Ishikawa (cell line): ENCODE measurements at regions not wholly inside any gene's neighbourhood (a gene's known extent, or its start where the extent isn't known, plus 50 kb on each side); places are given as distances from the start of the nearest gene placed in this dataset.

ENCODE experiments used
- CREB1 ChIP-seq: IDR thresholded peaks from 2 replicates; pipeline ENCODE4 v1.6.1; 2012; ENCODE audit warnings: low read depth
- EP300 ChIP-seq: IDR thresholded peaks from 2 replicates; pipeline ENCODE4 v1.6.1; 2012; ENCODE audit warnings: borderline replicate concordance
- TCF12 ChIP-seq: IDR thresholded peaks from 2 replicates; pipeline ENCODE4 v1.6.1; 2012; ENCODE audit warnings: low read depth
- TEAD4 ChIP-seq: IDR thresholded peaks from 2 replicates; pipeline ENCODE4 v1.6.1; 2012
- YY1 ChIP-seq: IDR thresholded peaks from 2 replicates; pipeline ENCODE4 v1.6.1; 2012; ENCODE audit warnings: low read depth

GRCh38 chr12:69161829-69162228 lies 77.5 kb upstream of the CPSF6 start:
- TF ChIP-seq TEAD4 (no peak), TCF12 (no peak), EP300 (no peak), YY1 (no peak), CREB1 (no peak)
